HG03066 (cell line): ENCODE measurements at regions not wholly inside any gene's neighbourhood (a gene's known extent, or its start where the extent isn't known, plus 50 kb on each side); places are given as distances from the start of the nearest gene placed in this dataset.

ENCODE experiments used
- ATAC-seq: cut with Tn5 transposase; IDR thresholded peaks from one replicate; pipeline ENCODE4 v1.9.1; 2021; ENCODE audit warnings: low read depth; ENCODE audit not compliant: unreplicated experiment

DNA sequence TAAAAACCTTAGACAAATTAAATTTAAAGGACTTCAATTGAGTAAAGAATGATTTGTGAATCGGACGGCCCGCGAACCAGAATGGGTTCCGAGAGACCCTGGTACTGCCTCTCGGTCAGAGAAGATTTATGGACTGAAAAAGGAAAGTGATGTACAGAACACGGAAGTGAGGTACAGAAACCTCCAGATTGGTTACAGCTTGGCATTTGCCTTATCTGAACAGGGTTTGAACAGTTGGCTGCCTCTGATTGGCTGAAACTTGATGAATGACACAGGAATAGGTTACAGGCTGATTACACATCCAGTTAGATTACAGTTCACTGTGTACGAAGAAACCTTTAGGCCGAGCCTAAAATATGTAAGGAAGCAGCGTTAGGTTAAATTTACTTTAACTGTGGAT, 156.5 kb upstream of the EGFLAM start:
- ATAC-seq = no peak

DNA sequence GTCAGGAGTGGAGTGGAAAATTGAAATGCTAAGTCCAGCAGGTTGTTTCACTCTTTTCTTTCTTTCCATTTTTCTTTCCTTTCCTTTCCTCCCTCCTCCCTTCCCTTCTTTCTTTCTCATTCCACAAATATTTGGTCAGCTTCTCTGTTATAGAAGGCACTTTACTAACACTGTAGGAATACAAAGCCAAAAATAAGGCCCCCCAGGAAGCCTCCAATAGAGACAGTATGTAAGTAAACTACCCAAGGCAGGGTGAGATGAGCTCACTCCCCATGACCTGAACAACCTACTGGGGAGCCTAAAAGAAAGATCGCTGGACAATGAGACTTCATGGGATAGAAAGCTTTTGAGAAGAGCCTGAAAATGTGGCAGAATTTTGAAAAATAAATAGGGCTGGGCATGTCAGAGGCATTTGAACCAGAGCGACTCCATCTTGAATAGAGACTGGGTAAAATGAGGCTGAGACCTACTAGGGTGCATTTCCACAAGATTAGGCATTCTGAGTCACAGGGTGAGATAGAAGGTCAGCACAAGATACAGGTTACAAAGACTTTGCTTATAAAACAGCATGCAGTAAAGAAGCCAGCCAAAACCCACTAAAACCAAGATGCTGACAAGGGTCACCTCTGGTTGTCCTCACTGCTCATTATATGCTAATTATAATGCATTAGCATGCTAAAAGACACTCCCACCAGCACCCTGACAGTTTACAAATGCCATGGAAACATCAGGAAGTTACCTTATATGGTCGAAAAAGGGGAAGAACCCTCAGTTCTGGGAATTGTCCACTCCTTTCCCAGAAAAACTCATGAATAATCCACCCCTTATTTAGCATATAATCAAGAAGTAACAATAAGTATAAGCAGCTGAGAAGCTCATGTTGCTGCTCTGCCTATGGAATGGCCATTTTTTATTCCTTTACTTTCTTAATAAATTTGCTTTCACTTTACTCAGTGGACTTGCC, 158.9 kb upstream of the EGFLAM start:
- no peak for ATAC-seq

DNA sequence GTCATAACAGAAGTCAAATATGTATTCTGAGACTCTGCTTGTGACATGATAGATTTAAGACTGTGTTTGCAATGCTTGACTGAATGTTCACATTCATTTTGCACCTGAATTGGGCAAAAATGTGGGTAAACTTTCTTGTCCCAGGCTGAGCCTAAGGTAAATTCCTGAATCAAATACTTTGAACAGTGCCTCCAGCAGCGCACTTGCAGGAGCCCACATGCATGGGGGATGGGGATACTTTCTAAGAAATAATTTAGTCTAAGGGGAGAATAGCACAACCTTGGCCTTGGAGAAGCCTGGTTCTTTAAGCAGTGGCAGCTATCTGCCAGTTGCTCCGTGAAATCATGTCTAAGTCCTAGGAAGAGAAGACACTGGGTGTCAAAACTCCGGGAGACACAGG, 163.5 kb upstream of the EGFLAM start:
- ATAC-seq = no peak

DNA sequence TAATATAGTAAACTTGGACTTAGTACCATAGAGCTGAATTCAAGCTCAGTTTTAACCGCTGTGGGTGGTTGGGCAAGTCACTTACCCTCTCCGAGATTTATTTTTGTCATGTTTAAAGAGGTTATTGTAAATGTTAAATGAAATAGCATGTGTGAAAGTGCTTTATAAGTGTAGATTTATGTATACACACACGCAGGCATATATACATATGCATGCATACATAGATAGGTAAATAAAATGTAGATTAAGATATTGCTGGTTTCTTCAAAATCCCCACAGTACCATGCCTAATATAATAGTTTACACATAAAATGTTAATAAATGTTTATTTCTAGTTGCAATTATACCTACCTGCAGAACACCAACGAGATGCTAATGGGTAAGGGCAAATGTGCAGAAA, 164.5 kb upstream of the EGFLAM start:
- no peak for ATAC-seq

DNA sequence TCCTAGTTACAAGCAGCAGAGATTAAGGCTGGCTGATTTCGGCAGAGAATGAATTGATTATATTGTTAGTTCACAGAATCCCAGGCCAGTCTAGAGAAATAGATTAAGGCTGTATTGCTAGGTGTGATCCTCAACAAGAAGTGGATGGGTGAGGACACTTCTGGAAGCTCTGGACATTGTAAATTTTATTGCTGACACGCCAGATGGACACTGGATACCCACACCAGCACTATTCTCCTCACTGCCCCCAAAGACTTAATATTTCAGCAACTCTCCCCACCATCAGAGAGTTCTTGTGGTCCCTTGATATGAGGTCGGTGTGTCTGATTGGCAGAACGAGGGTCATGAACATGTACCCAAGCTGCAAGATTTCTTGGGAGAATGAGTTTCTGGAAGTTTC, 171.6 kb upstream of the EGFLAM start:
- no peak for ATAC-seq

DNA sequence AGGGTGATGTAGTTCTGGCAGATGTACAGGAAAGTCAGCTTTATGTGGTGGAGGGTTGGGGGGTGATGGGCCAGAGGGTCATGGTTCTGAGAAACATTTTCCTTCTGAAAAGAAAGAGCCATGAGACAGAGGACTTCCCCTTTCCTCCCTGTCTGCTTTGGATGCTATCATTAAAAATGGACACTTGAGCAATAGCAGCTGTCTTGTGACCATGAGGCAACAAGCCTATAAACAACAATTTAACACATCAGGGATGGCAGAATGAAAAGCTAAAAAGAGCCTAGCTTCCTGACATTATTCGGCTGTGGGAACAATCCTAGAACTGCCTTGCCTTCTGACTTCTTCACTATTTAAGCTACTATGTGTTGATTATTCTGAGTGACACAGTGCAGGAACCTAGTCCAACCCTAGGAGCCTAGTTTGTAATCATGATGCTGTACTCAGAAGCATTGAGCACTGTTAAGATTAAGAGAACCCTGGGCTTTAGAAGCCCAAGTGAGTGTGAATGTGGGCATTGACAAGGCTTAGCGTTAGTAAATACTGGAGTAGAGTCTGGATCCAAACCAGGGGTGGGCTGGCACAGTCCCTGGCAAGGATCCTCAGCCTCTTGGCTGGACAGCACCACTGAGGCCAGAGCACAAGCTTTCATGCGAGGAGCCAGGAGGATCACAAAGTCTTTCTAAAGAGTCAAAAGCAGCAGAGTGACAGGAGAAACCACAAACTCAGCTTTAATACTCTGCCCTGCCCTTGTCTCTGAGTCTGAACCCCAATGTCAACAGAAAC, 178.5 kb upstream of the EGFLAM start:
- no peak for ATAC-seq

DNA sequence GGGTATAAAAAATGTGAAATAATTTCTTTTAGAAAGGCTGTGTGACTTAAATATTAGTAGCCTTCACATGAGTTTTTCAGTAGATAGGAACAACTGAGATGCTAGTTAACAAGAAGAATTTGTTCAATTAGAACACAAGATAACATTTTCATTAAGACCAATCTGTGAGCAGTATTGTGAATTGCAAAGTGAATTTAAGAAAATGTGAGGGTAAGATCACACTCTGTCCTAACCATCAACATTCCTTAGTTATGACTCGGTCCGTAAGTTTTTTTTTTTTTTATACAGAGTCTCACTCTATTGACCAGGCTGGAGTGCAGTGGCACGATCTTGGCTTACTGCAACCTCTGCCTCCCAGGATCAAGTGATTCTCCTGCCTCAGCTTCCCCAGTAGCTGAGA, 180.2 kb upstream of the EGFLAM start:
- ATAC-seq = no peak

DNA sequence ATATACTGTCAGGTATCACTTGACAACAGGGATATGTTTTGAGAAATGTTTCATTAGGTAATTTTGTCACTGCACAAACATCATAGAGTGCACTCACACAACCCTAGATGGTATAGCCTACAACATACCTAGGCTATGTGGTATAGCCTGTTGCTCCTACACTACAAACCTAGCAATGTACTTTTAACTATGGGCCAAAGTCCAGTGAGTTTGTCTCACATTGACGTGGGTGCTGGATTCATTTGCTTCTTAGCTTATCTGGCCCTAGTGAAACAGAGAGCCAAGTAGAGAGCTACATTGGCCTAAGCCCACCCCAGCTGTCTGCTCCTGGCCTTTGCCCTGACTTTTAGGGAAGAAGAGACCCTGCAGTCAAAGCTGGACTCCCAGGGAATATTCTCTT, 180.7 kb upstream of the EGFLAM start:
- ATAC-seq = no peak

DNA sequence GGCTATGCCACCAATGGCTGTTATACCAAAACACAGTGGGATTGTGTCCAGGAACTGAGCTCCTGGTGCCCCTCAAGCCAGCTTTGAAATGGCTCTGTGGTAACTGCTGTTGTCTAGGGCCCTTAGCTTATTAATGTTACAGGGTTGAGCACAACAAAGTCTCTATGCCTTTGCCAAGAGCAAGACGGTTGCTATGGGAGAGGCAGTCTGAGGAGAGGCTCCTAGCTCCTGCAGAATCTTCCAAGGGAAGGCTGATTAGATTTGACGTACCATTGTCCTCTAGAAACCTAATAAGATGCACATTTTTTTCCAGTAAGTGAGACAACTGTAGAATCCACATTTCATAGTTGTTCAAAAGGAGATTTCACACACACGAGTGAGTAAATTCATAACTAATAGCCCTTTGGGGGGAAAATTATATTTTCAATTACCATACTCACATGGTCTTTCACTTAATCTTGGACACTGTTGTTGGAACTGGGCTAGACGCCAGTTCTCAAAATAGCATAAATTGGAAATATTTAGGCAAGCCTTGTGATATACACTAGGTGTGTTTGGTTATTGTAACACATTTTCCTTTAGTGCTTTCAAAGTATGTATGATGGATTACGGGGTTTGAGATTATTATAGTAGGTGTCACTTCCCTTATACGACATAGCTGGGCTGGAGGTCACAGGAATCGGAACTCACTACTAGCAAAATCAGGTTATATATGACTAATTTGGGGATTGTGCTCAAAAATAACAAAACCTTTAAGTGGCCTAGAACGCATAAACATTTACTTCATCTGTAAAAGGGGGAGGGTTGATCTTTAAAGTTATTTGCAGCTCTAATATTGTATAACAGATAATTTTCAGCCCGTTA, 186.3 kb upstream of the EGFLAM start:
- no peak for ATAC-seq

DNA sequence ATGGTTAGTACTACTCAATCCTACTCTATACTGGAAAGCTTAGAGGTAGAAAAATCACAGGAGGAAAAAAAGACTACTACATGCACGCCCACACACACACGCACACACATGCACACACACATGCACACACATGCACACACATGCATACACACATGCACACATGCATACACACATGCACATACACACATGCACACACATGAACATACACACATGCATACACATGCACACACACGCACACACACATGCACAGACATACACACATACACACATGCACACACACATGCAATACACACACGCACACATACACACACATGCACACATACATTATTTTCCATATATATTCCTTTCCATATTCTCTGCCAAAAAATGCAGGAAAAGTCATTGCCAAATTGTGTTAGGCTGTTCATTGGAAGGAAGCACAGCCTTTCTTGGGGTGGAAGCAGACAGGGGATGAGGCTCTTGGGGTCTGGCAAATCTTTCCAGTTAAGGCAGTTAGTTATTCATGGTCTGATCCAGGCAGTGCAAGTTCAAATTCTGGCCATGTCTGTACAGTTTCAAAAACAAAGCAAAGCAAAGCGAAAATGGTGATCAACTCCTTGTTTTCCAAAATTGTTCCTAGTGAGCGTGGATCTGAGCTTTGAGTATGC, 187.9 kb upstream of the EGFLAM start:
- no peak for ATAC-seq

DNA sequence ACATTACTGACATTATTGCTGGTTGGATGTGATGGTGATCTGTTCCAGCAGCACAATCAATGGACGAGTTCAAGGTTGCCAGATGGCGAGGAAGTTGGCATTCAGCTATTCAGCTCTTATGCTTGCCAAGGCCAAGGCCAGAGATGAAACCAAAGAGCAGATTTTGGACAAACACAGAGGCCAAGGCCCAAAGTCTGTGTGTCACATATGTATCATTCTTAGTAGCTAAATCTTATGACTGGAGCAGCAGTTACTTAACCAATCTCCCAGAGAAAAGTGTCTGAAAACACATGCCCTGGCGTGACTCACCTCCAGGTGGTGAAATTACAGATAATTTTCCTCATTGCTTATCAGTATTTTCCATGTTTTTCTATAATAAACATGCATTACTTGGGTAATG, 189.0 kb upstream of the EGFLAM start:
- ATAC-seq = no peak

DNA sequence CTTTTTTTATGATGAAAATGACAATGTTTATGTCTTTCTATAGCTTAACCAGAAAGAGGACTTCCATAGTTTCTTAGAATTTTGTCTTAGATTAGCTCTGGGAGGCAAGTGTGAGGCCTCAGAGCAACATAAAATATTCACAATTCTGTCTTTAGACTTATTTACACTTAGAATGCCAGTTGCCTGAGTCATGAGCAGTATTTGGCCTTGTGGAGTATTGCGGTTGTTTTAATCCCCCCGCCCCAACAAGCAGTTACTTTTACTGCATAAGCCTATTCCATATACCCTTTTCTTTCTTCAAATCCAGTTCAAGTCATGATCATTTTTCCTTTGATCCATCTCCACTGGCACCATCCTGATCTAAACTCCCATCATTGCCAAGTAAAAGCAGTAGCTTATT, 198.0 kb upstream of the EGFLAM start:
- no peak for ATAC-seq

DNA sequence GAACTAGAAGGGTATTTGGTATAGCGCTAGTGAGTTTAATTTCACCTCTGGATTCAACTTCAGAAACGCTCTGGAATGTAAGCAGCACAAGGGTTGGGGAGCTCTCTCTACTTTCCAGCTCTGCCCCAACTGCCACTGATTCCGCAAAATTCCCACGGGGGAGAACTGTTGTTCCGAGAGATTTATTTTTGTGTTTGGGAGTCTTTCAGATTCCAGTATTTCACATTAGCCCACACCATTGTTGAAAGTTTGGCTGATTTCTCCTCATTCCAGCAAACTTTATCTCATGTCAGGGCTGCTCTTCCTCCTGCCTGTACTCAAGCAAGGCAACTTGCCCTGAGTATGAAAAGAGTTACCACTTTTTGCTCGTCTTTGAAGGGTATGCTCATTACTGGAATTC, 198.5 kb upstream of the EGFLAM start:
- ATAC-seq = no peak

DNA sequence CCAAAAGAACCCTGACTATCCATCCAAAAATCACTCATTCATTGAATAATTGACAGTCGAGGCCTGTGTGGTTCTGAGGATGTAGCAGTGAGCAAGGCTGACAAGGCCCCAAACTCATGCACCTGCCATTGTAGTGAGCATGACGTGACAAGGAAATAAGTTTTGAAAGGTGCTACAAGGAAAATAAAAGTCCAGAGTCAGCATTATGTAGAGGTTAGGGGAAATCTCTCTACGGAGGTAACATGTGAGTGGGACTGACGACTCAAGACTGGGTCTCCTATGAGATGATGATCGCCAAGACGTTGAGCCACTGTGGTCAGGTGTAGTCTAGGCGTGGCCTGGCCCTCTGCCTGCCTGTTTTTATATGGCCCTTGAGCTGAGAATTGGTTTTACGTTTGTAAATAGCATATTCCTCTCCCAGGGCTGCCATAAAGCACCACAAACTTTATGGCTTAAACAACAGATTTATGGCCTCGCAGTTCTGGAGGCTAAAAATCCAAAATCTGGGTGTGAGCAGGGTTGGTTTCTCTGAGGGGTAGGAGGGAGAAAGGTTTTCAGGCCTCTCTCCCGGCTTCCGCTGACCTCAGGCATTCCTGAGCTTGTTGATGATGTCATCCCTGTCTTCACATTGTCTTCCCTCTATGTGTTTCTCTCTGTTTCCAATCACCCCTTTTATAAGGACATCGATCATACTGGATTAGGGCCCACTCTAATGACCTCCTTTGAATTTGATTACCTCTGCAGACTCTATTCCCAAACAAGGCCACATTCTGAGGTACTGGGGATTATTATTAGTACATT, 206.4 kb upstream of the EGFLAM start:
- no peak for ATAC-seq

DNA sequence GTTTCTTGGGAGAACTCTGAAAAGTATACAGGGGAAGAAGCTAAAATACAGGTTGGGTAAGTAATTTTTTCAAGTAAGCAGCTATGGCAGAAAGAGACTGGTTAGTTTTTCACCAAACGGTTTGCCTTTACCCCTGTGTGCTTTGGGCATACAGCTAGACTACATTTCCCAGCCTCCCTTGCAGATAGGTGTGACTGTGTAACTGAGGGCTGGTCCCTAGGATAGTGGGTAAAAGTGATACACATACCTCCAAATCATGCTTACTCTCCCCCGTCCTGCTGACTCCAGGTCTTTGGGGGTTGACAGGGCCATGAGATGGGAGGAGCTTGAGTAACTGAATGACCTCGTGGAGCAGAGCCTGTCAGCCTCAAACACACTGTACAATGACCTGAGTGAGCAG, 208.6 kb upstream of the GDNF start:
- ATAC-seq = no peak

DNA sequence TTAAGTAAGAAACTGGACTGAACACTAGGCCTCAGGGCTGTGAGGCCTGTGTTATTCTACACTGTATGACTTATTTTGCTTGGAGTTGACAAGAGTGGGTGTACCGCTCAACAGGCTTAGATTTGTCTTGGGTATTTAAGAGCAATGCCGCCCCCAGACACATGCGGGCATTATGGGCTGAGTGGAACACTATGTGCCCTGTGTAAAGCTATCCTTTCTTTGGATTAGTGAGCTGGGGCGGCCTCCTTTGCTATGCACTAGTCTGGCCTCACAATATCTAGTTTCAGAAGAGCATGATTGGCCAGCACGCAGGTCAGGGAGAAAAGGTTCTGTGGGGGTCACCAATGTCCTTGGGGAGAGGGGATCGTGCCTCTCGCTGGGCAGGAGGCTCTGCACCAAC, 206.3 kb upstream of the GDNF start:
- ATAC-seq = no peak

DNA sequence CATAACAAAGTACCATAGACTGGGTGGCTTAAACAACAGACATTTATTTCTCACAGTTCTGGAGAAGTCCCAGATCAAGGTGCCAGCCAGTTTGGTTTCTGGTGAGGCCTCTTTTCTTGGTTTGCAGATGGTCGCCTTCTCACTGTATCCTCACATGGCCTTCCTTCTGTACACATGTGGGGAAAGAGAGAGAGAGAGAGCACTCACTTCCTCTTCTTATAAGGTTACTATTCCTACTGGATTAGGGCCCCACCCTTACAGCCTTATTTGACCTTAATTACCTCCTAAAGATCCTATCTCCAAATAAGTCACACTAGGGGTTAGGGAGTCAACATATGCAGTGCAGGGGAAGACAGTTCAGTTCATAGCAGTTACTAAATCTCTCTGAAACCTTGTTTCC, 205.6 kb upstream of the GDNF start:
- no peak for ATAC-seq

DNA sequence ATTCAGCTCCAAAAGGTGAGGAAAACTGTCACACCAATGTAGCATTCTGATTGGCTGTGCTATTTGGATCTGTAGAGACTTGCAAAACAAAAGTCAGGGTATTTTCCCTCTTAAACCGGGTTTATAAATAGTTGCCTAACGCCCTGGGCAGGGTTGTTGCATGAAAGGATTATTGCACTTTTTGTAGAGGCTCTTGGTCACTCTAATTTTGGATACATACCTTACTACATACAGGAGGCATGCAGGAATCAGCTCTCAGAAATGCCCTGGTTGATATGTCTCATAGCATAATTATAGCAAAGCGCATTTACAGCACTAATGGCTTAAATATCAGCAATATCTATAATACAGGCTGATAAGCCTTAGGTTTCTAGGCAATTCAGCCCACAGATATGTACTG, 200.0 kb upstream of the GDNF start:
- ATAC-seq = no peak

DNA sequence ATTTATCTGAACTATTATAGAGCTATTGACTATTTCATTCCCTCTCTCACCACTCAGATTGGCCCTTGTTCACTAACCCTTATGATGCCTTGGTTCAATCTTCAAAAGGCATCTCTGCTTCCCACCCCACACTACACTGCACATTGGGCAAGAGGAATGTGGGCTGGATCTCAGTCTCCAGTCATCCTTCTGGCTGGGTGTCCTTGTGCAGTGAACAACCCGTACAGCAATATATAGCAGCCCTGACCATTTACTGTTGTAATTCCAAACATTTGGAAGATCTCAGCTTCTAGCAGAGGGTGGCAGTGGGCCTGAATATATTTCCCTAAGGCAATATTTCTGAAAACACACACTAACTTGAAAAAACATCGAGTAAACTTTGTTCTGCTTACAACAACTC, 199.2 kb upstream of the GDNF start:
- ATAC-seq = no peak

DNA sequence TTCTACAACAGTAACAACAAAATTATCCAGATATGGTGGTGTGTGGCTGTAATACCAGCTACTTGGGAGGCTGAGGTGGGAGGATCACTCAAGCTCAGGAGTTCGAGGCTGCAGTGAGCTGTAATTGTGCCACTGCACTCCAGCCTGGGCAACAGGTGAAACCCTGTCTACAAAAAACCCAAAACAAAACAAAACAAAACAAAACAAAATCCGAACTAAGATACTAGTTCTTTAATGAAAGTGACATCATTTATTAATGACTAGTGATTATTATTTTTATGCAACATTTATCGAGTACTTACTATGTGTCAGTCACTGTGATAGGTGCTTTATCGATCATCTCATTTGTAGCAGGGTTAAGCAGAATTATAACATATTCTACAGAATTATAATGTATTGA, 196.9 kb upstream of the GDNF start:
- ATAC-seq = no peak
